ENCODE measurements at regions not wholly inside any gene's neighbourhood (a gene's known extent, or its start where the extent isn't known, plus 50 kb on each side); places are given as distances from the start of the nearest gene placed in this dataset.

- Histone ChIP-seq H3K4me1 (ENCODE audit: insufficient read depth, low read length) (no peaks in the 10 kb centered on the region), H3K27ac (ENCODE audit: extremely low read length, insufficient read depth, low read length) (no peak overlapping the region), H3K9ac (ENCODE audit: insufficient read depth, low read depth, low read length) (no peak overlapping the region), H4K20me1 (ENCODE audit: insufficient read depth, low read length) (no peaks in the 10 kb centered on the region), H3K79me2 (ENCODE audit: insufficient read depth, low read length) (no peaks in the 10 kb centered on the region), H3K4me2 (ENCODE audit: low read depth, low read length) (no peak overlapping the region), H3K27me3 (ENCODE audit: control insufficient read depth in 1 of 2, insufficient read depth in 2 of 2, low read length in 2 of 2) (no peaks in the 10 kb centered on the region), H3K4me3 (replicated peaks in 1 of 3; ENCODE audit: insufficient read depth in 1 of 3, low read depth in 2 of 3, low read length in 3 of 3) (no peak overlapping the region), H3K36me3 (replicated peaks in 1 of 2; ENCODE audit: control insufficient read depth in 1 of 2, insufficient read depth in 2 of 2, low read length in 2 of 2) (no peaks in the 10 kb centered on the region), H3K9me3 (ENCODE audit: low read length) (no peaks in the 10 kb centered on the region), H2AFZ (ENCODE audit: low read length) (no peak overlapping the region)
- ChIA-PET POLR2A (no interaction called here), CTCF (ENCODE audit: low intra/inter-chr PET ratio, low total read pairs) (no interaction called here)
- no peak for DNase-seq (ENCODE audit: low spot score)
- no peak for FAIRE-seq
- WGBS (ENCODE audit: low lambda C conversion rate), result 42% methylated on average over 9 of the region's 9 CpGs
- ATAC-seq, result no peak
- BruUV-seq (replicated peaks), result no TSS peak
- intact Hi-C loops (cut with micrococcal nuclease; ENCODE audit: unreplicated experiment) (no loop called here), in situ Hi-C loops (cut with HindIII; ENCODE audit: extremely low pct_ligation_motif_present, low pct_unique_long_range_greater_than_20kb) (no loop called here)
- no peak for TF ChIP-seq ZNF318 (CRISPR knock-in tag; IDR thresholded peaks at IDR 0.05)
- TF ChIP-seq ZNF672 (CRISPR knock-in tag; IDR thresholded peaks at IDR 0.05), result no peak
- TF ChIP-seq, protein P1, sequence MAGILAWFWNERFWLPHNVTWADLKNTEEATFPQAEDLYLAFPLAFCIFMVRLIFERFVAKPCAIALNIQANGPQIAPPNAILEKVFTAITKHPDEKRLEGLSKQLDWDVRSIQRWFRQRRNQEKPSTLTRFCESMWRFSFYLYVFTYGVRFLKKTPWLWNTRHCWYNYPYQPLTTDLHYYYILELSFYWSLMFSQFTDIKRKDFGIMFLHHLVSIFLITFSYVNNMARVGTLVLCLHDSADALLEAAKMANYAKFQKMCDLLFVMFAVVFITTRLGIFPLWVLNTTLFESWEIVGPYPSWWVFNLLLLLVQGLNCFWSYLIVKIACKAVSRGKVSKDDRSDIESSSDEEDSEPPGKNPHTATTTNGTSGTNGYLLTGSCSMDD (CRISPR knock-in tag; IDR thresholded peaks at IDR 0.05), result no peak
- no peak for TF ChIP-seq IKZF5 (CRISPR knock-in tag; IDR thresholded peaks at IDR 0.05)
- TF ChIP-seq RARA (CRISPR knock-in tag; IDR thresholded peaks at IDR 0.05), result no peak
- TF ChIP-seq PRDM10 (CRISPR knock-in tag; IDR thresholded peaks at IDR 0.05; ENCODE audit: low read depth), result no peak
Observed at GRCh38 chr4:180642732-180643131, 1600.5 kb upstream of the TENM3 start.

Measured in HepG2 (cell line).